ENCODE measurements at regions not wholly inside any gene's neighbourhood (a gene's known extent, or its start where the extent isn't known, plus 50 kb on each side); places are given as distances from the start of the nearest gene placed in this dataset.

DNA sequence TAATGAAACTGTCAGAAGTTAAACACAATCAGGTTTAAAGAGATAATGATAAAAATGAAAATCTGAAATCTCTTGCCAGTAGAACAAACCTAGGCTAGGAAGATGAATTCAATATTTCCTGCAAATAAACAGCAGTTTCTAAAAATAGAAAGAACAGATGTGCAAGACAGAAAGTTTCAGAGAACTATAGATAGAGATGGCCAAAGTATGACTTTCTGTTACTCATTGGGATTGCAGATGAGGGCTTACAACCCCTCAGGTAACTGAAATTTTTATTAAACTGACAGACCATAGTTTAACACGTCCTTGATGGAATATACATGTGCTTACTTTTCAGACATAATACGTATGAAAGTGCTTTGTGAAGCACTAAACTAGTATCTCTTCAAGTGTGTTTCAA, 82.3 kb upstream of the PPARGC1A start:
- TF ChIP-seq, protein P1, sequence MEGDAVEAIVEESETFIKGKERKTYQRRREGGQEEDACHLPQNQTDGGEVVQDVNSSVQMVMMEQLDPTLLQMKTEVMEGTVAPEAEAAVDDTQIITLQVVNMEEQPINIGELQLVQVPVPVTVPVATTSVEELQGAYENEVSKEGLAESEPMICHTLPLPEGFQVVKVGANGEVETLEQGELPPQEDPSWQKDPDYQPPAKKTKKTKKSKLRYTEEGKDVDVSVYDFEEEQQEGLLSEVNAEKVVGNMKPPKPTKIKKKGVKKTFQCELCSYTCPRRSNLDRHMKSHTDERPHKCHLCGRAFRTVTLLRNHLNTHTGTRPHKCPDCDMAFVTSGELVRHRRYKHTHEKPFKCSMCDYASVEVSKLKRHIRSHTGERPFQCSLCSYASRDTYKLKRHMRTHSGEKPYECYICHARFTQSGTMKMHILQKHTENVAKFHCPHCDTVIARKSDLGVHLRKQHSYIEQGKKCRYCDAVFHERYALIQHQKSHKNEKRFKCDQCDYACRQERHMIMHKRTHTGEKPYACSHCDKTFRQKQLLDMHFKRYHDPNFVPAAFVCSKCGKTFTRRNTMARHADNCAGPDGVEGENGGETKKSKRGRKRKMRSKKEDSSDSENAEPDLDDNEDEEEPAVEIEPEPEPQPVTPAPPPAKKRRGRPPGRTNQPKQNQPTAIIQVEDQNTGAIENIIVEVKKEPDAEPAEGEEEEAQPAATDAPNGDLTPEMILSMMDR (IDR thresholded peaks at IDR 0.05; ENCODE audit: insufficient read depth, low read length), result no peak
- no peak for TF ChIP-seq SPI1 (IDR thresholded peaks at IDR 0.05; ENCODE audit: borderline replicate concordance, low read depth)
- TF ChIP-seq POLR2AphosphoS5 (IDR thresholded peaks at IDR 0.05; ENCODE audit: low read depth), result no peak
- TF ChIP-seq, protein P2, sequence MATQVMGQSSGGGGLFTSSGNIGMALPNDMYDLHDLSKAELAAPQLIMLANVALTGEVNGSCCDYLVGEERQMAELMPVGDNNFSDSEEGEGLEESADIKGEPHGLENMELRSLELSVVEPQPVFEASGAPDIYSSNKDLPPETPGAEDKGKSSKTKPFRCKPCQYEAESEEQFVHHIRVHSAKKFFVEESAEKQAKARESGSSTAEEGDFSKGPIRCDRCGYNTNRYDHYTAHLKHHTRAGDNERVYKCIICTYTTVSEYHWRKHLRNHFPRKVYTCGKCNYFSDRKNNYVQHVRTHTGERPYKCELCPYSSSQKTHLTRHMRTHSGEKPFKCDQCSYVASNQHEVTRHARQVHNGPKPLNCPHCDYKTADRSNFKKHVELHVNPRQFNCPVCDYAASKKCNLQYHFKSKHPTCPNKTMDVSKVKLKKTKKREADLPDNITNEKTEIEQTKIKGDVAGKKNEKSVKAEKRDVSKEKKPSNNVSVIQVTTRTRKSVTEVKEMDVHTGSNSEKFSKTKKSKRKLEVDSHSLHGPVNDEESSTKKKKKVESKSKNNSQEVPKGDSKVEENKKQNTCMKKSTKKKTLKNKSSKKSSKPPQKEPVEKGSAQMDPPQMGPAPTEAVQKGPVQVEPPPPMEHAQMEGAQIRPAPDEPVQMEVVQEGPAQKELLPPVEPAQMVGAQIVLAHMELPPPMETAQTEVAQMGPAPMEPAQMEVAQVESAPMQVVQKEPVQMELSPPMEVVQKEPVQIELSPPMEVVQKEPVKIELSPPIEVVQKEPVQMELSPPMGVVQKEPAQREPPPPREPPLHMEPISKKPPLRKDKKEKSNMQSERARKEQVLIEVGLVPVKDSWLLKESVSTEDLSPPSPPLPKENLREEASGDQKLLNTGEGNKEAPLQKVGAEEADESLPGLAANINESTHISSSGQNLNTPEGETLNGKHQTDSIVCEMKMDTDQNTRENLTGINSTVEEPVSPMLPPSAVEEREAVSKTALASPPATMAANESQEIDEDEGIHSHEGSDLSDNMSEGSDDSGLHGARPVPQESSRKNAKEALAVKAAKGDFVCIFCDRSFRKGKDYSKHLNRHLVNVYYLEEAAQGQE (IDR thresholded peaks at IDR 0.05; ENCODE audit: insufficient replicate concordance, low read depth), result no peak

All from HL-60 (cell line).